Peyer's patch (tissue), 4 donors: ENCODE measurements at regions not wholly inside any gene's neighbourhood (a gene's known extent, or its start where the extent isn't known, plus 50 kb on each side); places are given as distances from the start of the nearest gene placed in this dataset.

Experiments used
- CTCF ChIP-seq, 6 experiments: fragments of 450-650 bp in 4 of 6; fragments of 200-600 bp in 2 of 6; sonication (generic) in 1 of 6; IDR thresholded peaks; one replicate each; pipeline ENCODE4 v1.5.1; 2017 to 2019; ENCODE audit warnings: antibody characterized with exemption in 6 of 6, mild to moderate bottlenecking in 3 of 6, moderate library complexity in 1 of 6
- POLR2A ChIP-seq, 2 donors: fragments of 450-650 bp; IDR thresholded peaks; one replicate each; pipeline ENCODE4 v1.5.1; 2017; ENCODE audit warnings: antibody characterized with exemption in 2 of 2, mild to moderate bottlenecking in 2 of 2, moderate library complexity in 2 of 2

- TF ChIP-seq CTCF (IDR thresholded peaks at IDR 0.05) (no peak), POLR2A (IDR thresholded peaks at IDR 0.05) (no peak)
Observed at GRCh38 chr12:28122756-28123155, 67.5 kb upstream of the CCDC91 start.
